ENCODE measurements at regions not wholly inside any gene's neighbourhood (a gene's known extent, or its start where the extent isn't known, plus 50 kb on each side); places are given as distances from the start of the nearest gene placed in this dataset.
"Not testable (repeated sequence)": the region's sequence is repeated elsewhere in the genome, so short reads cannot be mapped to it uniquely, and the experiment has no call there.

- no peak for DNase-seq
Observed at GRCh38 chr4:171334549-171334948, 478.7 kb upstream of the GALNTL6 start.

- DNase-seq: no peak
Observed at GRCh38 chr4:171308661-171309060, 504.5 kb upstream of the GALNTL6 start.

GRCh38 chr4:171298048-171298718 is 515.0 kb upstream of the GALNTL6 start:
- not testable (repeated sequence) for DNase-seq

- DNase-seq: no peak
Observed at GRCh38 chr4:171288816-171289432, 524.3 kb upstream of the GALNTL6 start.

- DNase-seq: no peak
Observed at GRCh38 chr4:171281359-171281758, 531.8 kb upstream of the GALNTL6 start.

- DNase-seq: no peak
Observed at GRCh38 chr4:171279131-171279530, 534.1 kb upstream of the GALNTL6 start.

- DNase-seq: no peak
Observed at GRCh38 chr4:171266671-171267070, 546.5 kb upstream of the GALNTL6 start.

GRCh38 chr4:171265190-171265818 is 547.9 kb upstream of the GALNTL6 start:
- no peak for DNase-seq

- no peak for DNase-seq
Observed at GRCh38 chr4:171256223-171256622, 557.0 kb upstream of the GALNTL6 start.

GRCh38 chr4:171246948-171247347 is 566.3 kb upstream of the GALNTL6 start:
- no peak for DNase-seq

- DNase-seq: no peak
Observed at GRCh38 chr4:171242831-171243230, 570.4 kb upstream of the GALNTL6 start.

GRCh38 chr4:171239196-171239595 is 574.0 kb upstream of the GALNTL6 start:
- DNase-seq: no peak

- DNase-seq: no peak
Observed at GRCh38 chr4:171235521-171235920, 577.7 kb upstream of the GALNTL6 start.

- not testable (repeated sequence) for DNase-seq
Observed at GRCh38 chr4:171229354-171229753, 583.9 kb upstream of the GALNTL6 start.

GRCh38 chr4:171221181-171221580 is 592.0 kb upstream of the GALNTL6 start:
- no peak for DNase-seq

GRCh38 chr4:171203425-171203824 is 609.8 kb upstream of the GALNTL6 start:
- no peak for DNase-seq

- no peak for DNase-seq
Observed at GRCh38 chr4:171202908-171203307, 610.3 kb upstream of the GALNTL6 start.

GRCh38 chr4:171186700-171187099 is 626.5 kb upstream of the GALNTL6 start:
- no peak for DNase-seq

- DNase-seq: no peak
Observed at GRCh38 chr4:171181090-171181489, 632.1 kb upstream of the GALNTL6 start.

- DNase-seq: no peak
Observed at GRCh38 chr4:171170671-171171070, 642.5 kb upstream of the GALNTL6 start.

GRCh38 chr4:171169396-171169795 is 643.8 kb upstream of the GALNTL6 start:
- no peak for DNase-seq

- no peak for DNase-seq
Observed at GRCh38 chr4:171162478-171162877, 650.7 kb upstream of the GALNTL6 start.

GRCh38 chr4:171157462-171158082 is 655.6 kb upstream of the GALNTL6 start:
- no peak for DNase-seq

- no peak for DNase-seq
Observed at GRCh38 chr4:171142639-171143038, 670.6 kb upstream of the GALNTL6 start.
